Stimulated activated naive CD8-positive, alpha-beta T cell treated with anti-CD3 and anti-CD28 coated beads, Interleukin-15, amount 100 ng/mL, for 72 hours (primary cell): ENCODE measurements at regions not wholly inside any gene's neighbourhood (a gene's known extent, or its start where the extent isn't known, plus 50 kb on each side); places are given as distances from the start of the nearest gene placed in this dataset.

ENCODE experiments used
- ATAC-seq: fragments of 150-1000 bp; cut with Tn5 transposase; 2 replicates; pipeline ENCODE4 v1.10.0; 2021; ENCODE audit warnings: mild to moderate bottlenecking, moderate library complexity
- DNase-seq, 2 donors: peaks; one replicate each; pipeline ENCODE4 v3.0.0; 2021 to 2022
- H3K27ac Mint-ChIP-seq, 2 donors: one replicate each; pipeline ENCODE4 v1.8.0; 2022; ENCODE audit warnings: mild to moderate bottlenecking in 2 of 2, mixed read lengths in 2 of 2, moderate library complexity in 2 of 2
- H3K27me3 Mint-ChIP-seq: one replicate; pipeline ENCODE4 v1.8.0; 2022; ENCODE audit warnings: mixed read lengths
- H3K4me1 Mint-ChIP-seq: one replicate; pipeline ENCODE4 v1.8.0; 2022; ENCODE audit warnings: mild to moderate bottlenecking, mixed read lengths
- H3K4me3 Mint-ChIP-seq, 2 donors: one replicate each; pipeline ENCODE4 v1.8.0; 2022; ENCODE audit warnings: mild to moderate bottlenecking in 2 of 2, mixed read lengths in 2 of 2, moderate library complexity in 1 of 2
- H3K9me3 Mint-ChIP-seq, 2 donors: one replicate each; pipeline ENCODE4 v1.8.0; 2022; ENCODE audit warnings: mixed read lengths in 2 of 2

GRCh38 chr7:20033621-20034400, 183.4 kb downstream of the MACC1 start:
- no peak overlapping the region for H3K27ac Mint-ChIP-seq
- no peak overlapping the region for H3K4me3 Mint-ChIP-seq
- H3K4me1 Mint-ChIP-seq, result no peaks in the 10 kb centered on the region
- ATAC-seq (no peak), DNase-seq (no peak)
- H3K9me3 Mint-ChIP-seq, result no peaks in the 10 kb centered on the region
- H3K27me3 Mint-ChIP-seq, result no peaks in the 10 kb centered on the region

- Mint-ChIP-seq H3K27ac (no peak overlapping the region), H3K27me3 (no peaks in the 10 kb centered on the region), H3K4me1 (no peaks in the 10 kb centered on the region), H3K4me3 (no peak overlapping the region), H3K9me3 (no peaks in the 10 kb centered on the region)
- no peak for ATAC-seq
- DNase-seq, result no peak
Measured at GRCh38 chr7:20032741-20033140, 184.4 kb downstream of the MACC1 start.

GRCh38 chr7:20030915-20031362, 186.2 kb downstream of the MACC1 start:
- Mint-ChIP-seq H3K4me3 (no peak overlapping the region), H3K27ac (no peak overlapping the region), H3K27me3 (no peaks in the 10 kb centered on the region), H3K4me1 (no peaks in the 10 kb centered on the region), H3K9me3 (no peaks in the 10 kb centered on the region)
- DNase-seq (no peak), ATAC-seq (no peak)

- DNase-seq, result no peak
- ATAC-seq, result no peak
- no peaks in the 10 kb centered on the region for H3K4me1 Mint-ChIP-seq
- no peak overlapping the region for H3K4me3 Mint-ChIP-seq
- no peaks in the 10 kb centered on the region for H3K9me3 Mint-ChIP-seq
- no peak overlapping the region for H3K27ac Mint-ChIP-seq
- H3K27me3 Mint-ChIP-seq, result no peaks in the 10 kb centered on the region
Measured at GRCh38 chr7:20030417-20030816, 186.8 kb downstream of the MACC1 start.

GRCh38 chr7:20026762-20027161, 190.4 kb downstream of the MACC1 start:
- ATAC-seq (no peak), DNase-seq (no peak)
- Mint-ChIP-seq H3K4me3 (no peak overlapping the region), H3K27ac (no peak overlapping the region), H3K9me3 (no peaks in the 10 kb centered on the region), H3K27me3 (no peaks in the 10 kb centered on the region), H3K4me1 (no peaks in the 10 kb centered on the region)

- no peak overlapping the region for H3K27ac Mint-ChIP-seq
- H3K27me3 Mint-ChIP-seq, result no peaks in the 10 kb centered on the region
- H3K9me3 Mint-ChIP-seq, result peaks cover 7 to 9% of the 10 kb centered on the region in 2 donors
- no peak overlapping the region for H3K4me3 Mint-ChIP-seq
- ATAC-seq (no peak), DNase-seq (no peak)
- no peaks in the 10 kb centered on the region for H3K4me1 Mint-ChIP-seq
Measured at GRCh38 chr7:20021831-20022230, 195.4 kb downstream of the MACC1 start.

- ATAC-seq (no peak), DNase-seq (no peak)
- Mint-ChIP-seq H3K27ac (no peak overlapping the region), H3K4me1 (no peaks in the 10 kb centered on the region), H3K9me3 (peaks cover 7 to 9% of the 10 kb centered on the region in 2 donors), H3K27me3 (no peaks in the 10 kb centered on the region), H3K4me3 (no peak overlapping the region)
Measured at GRCh38 chr7:20021066-20021465, 196.1 kb downstream of the MACC1 start.

GRCh38 chr7:20019757-20020432, 197.3 kb downstream of the MACC1 start:
- H3K4me1 Mint-ChIP-seq, result no peaks in the 10 kb centered on the region
- DNase-seq (no peak), ATAC-seq (no peak)
- H3K27ac Mint-ChIP-seq, result no peak overlapping the region
- no peaks in the 10 kb centered on the region for H3K27me3 Mint-ChIP-seq
- no peak overlapping the region for H3K4me3 Mint-ChIP-seq
- H3K9me3 Mint-ChIP-seq, result peaks cover 7 to 9% of the 10 kb centered on the region in 2 donors

GRCh38 chr7:20016669-20017068, 200.5 kb downstream of the MACC1 start:
- no peaks in the 10 kb centered on the region for H3K4me1 Mint-ChIP-seq
- no peaks in the 10 kb centered on the region for H3K27me3 Mint-ChIP-seq
- H3K4me3 Mint-ChIP-seq, result no peak overlapping the region
- no peak for ATAC-seq
- DNase-seq, result no peak
- no peak overlapping the region for H3K27ac Mint-ChIP-seq
- peaks cover 7 to 9% of the 10 kb centered on the region in 2 donors for H3K9me3 Mint-ChIP-seq

GRCh38 chr7:20013536-20013935, 203.6 kb downstream of the MACC1 start:
- Mint-ChIP-seq H3K4me1 (no peaks in the 10 kb centered on the region), H3K4me3 (no peak overlapping the region), H3K9me3 (peaks cover 0 to 5% of the 10 kb centered on the region in 2 donors), H3K27me3 (no peaks in the 10 kb centered on the region), H3K27ac (no peak overlapping the region)
- no peak for DNase-seq
- no peak for ATAC-seq

GRCh38 chr7:20012100-20012499, 205.1 kb downstream of the MACC1 start:
- Mint-ChIP-seq H3K27ac (no peak overlapping the region), H3K4me3 (no peak overlapping the region), H3K27me3 (no peaks in the 10 kb centered on the region), H3K9me3 (peaks cover 0 to 5% of the 10 kb centered on the region in 2 donors), H3K4me1 (no peaks in the 10 kb centered on the region)
- ATAC-seq, result no peak
- DNase-seq, result no peak

- DNase-seq, result no peak
- no peak for ATAC-seq
- Mint-ChIP-seq H3K27ac (no peak overlapping the region), H3K4me3 (no peak overlapping the region), H3K9me3 (peaks cover 0 to 5% of the 10 kb centered on the region in 2 donors), H3K27me3 (no peaks in the 10 kb centered on the region), H3K4me1 (no peaks in the 10 kb centered on the region)
Measured at GRCh38 chr7:20010877-20011276, 206.3 kb downstream of the MACC1 start.

- no peak for ATAC-seq
Measured at GRCh38 chr7:20007510-20007909, 209.7 kb downstream of the MACC1 start.

GRCh38 chr7:20005081-20005480, 212.1 kb downstream of the MACC1 start:
- Mint-ChIP-seq H3K27ac (no peak overlapping the region), H3K27me3 (no peaks in the 10 kb centered on the region), H3K4me1 (no peaks in the 10 kb centered on the region), H3K4me3 (no peak overlapping the region), H3K9me3 (peaks cover 0 to 5% of the 10 kb centered on the region in 2 donors)
- ATAC-seq (no peak), DNase-seq (no peak)

More at GRCh38 chr7:20007510-20007909, 209.7 kb downstream of the MACC1 start:
- Mint-ChIP-seq H3K4me1 (no peaks in the 10 kb centered on the region), H3K4me3 (no peak overlapping the region), H3K27me3 (no peaks in the 10 kb centered on the region), H3K9me3 (peaks cover 5% of the 10 kb centered on the region in 2 donors), H3K27ac (no peak overlapping the region)
- no peak for DNase-seq

GRCh38 chr7:19999681-20000080, 217.5 kb downstream of the MACC1 start:
- no peak overlapping the region for H3K27ac Mint-ChIP-seq
- H3K4me3 Mint-ChIP-seq, result no peak overlapping the region
- peaks cover 0 to 5% of the 10 kb centered on the region in 2 donors for H3K9me3 Mint-ChIP-seq
- H3K4me1 Mint-ChIP-seq, result no peaks in the 10 kb centered on the region
- H3K27me3 Mint-ChIP-seq, result no peaks in the 10 kb centered on the region
- no peak for ATAC-seq
- no peak for DNase-seq

GRCh38 chr7:19991936-19992335, 218.5 kb upstream of the TMEM196 start:
- no peaks in the 10 kb centered on the region for H3K27me3 Mint-ChIP-seq
- ATAC-seq (no peak), DNase-seq (no peak)
- H3K4me3 Mint-ChIP-seq, result no peak overlapping the region
- H3K9me3 Mint-ChIP-seq, result peaks cover 0 to 22% of the 10 kb centered on the region in 2 donors
- no peaks in the 10 kb centered on the region for H3K4me1 Mint-ChIP-seq
- no peak overlapping the region for H3K27ac Mint-ChIP-seq
